Stimulated activated naive B cell treated with anti-CD40 and anti-IgM and Interleukin-4, amounts not matched to agents 10 μg/mL and 1 μg/mL and 100 μg/mL, for 72 hours (primary cell): ENCODE measurements at regions not wholly inside any gene's neighbourhood (a gene's known extent, or its start where the extent isn't known, plus 50 kb on each side); places are given as distances from the start of the nearest gene placed in this dataset.

Experiments used
- ATAC-seq, 2 donors: fragments of 150-1000 bp; cut with Tn5 transposase; replicated peaks; 2 replicates each; pipeline ENCODE4 v1.10.0; 2021; ENCODE audit warnings: moderate library complexity in 1 of 2
- DNase-seq: peaks from one replicate; pipeline ENCODE4 v3.0.0; 2021
- H3K27ac Mint-ChIP-seq: one replicate; pipeline ENCODE4 v1.8.0; 2022; ENCODE audit warnings: mild to moderate bottlenecking, mixed read lengths
- H3K27me3 Mint-ChIP-seq, 2 donors: one replicate each; pipeline ENCODE4 v1.8.0; 2022; ENCODE audit warnings: mixed read lengths in 2 of 2
- H3K36me3 Mint-ChIP-seq, 2 donors: one replicate each; pipeline ENCODE4 v1.8.0; 2022; ENCODE audit warnings: mixed read lengths in 2 of 2, mild to moderate bottlenecking in 1 of 2
- H3K4me1 Mint-ChIP-seq, 2 donors: one replicate each; pipeline ENCODE4 v1.8.0; 2022; ENCODE audit warnings: mixed read lengths in 2 of 2, mild to moderate bottlenecking in 1 of 2
- H3K4me3 Mint-ChIP-seq, 2 donors: one replicate each; pipeline ENCODE4 v1.8.0; 2022; ENCODE audit warnings: mild to moderate bottlenecking in 2 of 2, mixed read lengths in 2 of 2, moderate library complexity in 1 of 2
- H3K9me3 Mint-ChIP-seq, 2 donors: one replicate each; pipeline ENCODE4 v1.8.0; 2022; ENCODE audit warnings: mixed read lengths in 2 of 2, mild to moderate bottlenecking in 1 of 2

DNA sequence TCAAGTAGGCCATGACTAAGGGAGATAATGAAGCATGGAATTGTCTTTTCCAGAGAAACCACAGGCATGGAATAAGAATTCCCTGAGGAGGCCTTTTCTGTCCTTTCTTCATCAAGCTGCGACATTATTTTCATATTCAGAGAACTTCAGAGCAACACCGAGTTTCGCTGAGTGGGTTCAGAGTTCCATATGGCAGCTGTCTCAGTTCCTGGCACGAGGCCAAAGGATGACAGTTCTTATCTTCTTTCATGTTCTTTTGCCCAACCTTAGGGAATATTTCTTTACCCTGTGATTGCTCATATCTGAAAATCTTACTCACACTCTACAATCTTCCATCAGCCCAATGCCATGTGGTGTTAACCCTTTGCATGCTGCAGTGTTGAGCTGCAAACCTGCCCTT lies 135.3 kb upstream of the BMP2 start:
- Mint-ChIP-seq H3K27me3 (no peaks in the 10 kb centered on the region), H3K4me3 (no peak overlapping the region), H3K4me1 (no peaks in the 10 kb centered on the region), H3K36me3 (no peaks in the 10 kb centered on the region), H3K9me3 (peaks cover 0 to 2% of the 10 kb centered on the region in 2 donors), H3K27ac (no peak overlapping the region)
- ATAC-seq (no peak), DNase-seq (no peak)

DNA sequence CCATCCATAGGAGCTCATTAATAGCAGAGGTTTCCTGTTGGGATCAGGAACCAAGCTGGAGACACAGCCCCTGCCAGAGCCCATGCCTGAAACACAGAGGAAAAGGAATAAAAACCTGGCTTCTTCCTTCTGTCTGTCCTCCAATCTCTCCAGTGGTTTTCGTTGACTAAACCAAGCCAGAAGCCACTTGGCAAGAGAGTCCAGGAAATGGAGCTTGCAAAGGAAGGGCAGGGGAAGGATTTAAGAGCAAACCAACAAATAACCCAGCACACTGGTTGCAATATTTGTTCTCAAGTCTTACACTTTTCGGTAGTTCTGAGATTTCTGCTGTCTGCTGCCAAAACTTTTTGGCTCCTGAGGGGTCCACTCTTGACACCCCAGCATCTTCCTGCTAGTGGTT lies 137.0 kb upstream of the BMP2 start:
- ATAC-seq (no peak), DNase-seq (no peak)
- no peak overlapping the region for H3K4me3 Mint-ChIP-seq
- H3K36me3 Mint-ChIP-seq, result no peaks in the 10 kb centered on the region
- H3K4me1 Mint-ChIP-seq, result no peaks in the 10 kb centered on the region
- peaks cover 0 to 2% of the 10 kb centered on the region in 2 donors for H3K9me3 Mint-ChIP-seq
- H3K27me3 Mint-ChIP-seq, result no peaks in the 10 kb centered on the region
- H3K27ac Mint-ChIP-seq, result no peak overlapping the region

DNA sequence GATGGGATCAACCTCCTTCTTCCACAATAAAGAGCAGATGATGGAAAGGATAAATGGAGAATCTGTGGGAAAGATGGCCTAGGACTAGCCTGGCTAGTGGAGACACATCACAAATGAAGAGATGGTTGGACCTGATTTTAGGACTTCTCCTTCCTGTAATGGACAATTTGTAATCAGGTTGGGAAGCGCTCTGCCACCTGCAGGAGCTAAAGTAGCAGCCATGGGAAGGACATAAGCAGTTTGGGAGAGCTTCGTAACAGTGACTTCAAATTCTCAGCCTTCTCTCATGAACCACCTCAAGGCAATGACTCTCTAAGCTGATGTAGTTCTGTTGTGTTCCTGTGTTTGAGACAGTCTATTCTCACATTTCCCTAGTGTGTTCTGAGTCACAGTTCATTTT lies 137.9 kb upstream of the BMP2 start:
- ATAC-seq (no peak), DNase-seq (no peak)
- Mint-ChIP-seq H3K4me3 (no peak overlapping the region), H3K9me3 (peaks cover 0 to 2% of the 10 kb centered on the region in 2 donors), H3K4me1 (no peaks in the 10 kb centered on the region), H3K27ac (no peak overlapping the region), H3K36me3 (no peaks in the 10 kb centered on the region), H3K27me3 (no peaks in the 10 kb centered on the region)

DNA sequence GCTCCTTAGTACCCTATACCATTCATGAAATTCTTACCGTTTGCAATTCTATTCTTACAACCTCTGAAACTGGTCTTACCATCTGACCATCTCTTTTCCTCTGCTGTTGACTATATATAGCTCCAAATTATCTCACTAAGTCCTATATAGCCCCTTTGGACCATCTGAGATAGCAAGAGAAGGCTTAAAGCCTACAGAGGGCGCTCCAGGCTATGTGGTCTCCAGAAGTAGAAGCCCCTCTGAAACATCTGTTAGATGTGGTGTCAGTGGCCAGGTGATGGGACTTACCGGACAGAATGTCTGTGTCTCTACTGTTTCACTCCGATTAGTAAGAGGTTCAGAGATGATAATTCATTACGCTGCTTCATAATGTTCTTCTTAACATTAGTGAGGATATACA lies 140.7 kb upstream of the BMP2 start:
- no peak for DNase-seq
- peaks cover 0 to 4% of the 10 kb centered on the region in 2 donors for H3K4me1 Mint-ChIP-seq
- no peak overlapping the region for H3K4me3 Mint-ChIP-seq
- no peaks in the 10 kb centered on the region for H3K27me3 Mint-ChIP-seq
- no peaks in the 10 kb centered on the region for H3K36me3 Mint-ChIP-seq
- H3K9me3 Mint-ChIP-seq, result peaks cover 0 to 2% of the 10 kb centered on the region in 2 donors
- no peak overlapping the region for H3K27ac Mint-ChIP-seq
- no peak for ATAC-seq

DNA sequence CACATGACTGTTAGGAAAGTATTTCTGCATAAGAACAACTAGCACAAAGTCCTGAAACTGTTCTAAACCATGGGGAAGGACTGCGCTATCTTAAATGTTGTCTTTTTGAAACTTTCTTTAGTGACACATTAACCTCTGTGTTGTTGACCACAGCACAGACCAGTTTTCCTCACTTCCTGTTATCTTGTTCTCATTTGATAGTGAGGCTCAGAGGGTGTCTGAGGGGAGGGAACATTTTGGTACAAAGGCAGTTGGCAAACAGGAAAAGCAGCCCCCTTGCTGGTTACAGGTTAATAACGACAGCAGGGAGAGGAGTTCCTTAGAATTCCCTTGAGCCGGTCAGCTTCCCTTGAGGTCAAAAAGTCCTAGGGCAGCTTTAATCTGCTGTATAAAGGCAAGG lies 143.5 kb upstream of the BMP2 start:
- Mint-ChIP-seq H3K36me3 (no peaks in the 10 kb centered on the region), H3K4me3 (no peak overlapping the region), H3K27ac (peak overlapping the region; percentile 51), H3K9me3 (no peaks in the 10 kb centered on the region), H3K27me3 (no peaks in the 10 kb centered on the region), H3K4me1 (peaks cover 0 to 4% of the 10 kb centered on the region in 2 donors)
- ATAC-seq (peak; percentile 94 to 97), DNase-seq (no peak)

DNA sequence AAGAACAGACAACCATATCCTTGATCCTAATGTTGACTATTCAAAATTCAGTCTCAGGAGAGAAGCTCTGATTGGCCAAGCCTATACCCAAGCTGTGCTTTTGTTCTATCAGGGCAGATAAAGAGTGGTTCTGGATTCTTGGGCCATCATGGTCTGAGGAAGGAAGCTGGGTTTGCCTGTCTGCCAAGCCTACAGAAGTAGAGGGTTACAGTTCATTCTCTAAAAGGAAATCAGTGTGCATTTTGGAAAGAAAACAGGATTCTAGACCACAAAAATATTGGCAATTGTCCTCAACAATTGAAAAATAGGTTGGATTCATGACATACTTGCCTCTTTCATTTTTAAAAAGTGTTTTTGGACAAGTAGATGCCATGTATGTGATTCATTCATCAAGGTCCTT lies 145.4 kb upstream of the BMP2 start:
- ATAC-seq (no peak), DNase-seq (no peak)
- Mint-ChIP-seq H3K27me3 (no peaks in the 10 kb centered on the region), H3K36me3 (no peaks in the 10 kb centered on the region), H3K9me3 (no peaks in the 10 kb centered on the region), H3K4me3 (no peak overlapping the region), H3K27ac (no peak overlapping the region), H3K4me1 (peaks cover 0 to 4% of the 10 kb centered on the region in 2 donors)

DNA sequence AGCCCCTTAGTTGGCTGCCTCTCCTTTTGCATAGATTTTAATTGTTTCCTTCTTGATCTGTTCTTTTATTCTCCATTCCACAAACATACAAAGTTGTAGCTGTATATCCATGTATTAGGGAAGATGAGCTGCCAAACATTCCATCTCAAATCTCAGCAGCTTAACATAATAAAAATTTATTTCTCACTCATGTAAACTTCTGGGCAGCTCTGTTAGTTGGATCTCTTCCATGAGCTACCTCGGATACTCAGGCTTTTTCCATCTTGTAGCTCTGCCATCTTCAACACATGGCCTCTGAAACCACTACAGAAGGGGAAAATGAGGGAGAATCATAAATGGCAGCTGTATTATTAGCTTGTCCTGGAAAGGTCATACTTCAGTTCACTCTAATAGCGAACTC lies 149.4 kb upstream of the BMP2 start:
- Mint-ChIP-seq H3K4me3 (no peak overlapping the region), H3K27ac (no peak overlapping the region), H3K4me1 (no peaks in the 10 kb centered on the region), H3K27me3 (no peaks in the 10 kb centered on the region), H3K36me3 (no peaks in the 10 kb centered on the region), H3K9me3 (no peaks in the 10 kb centered on the region)
- ATAC-seq (no peak), DNase-seq (no peak)

DNA sequence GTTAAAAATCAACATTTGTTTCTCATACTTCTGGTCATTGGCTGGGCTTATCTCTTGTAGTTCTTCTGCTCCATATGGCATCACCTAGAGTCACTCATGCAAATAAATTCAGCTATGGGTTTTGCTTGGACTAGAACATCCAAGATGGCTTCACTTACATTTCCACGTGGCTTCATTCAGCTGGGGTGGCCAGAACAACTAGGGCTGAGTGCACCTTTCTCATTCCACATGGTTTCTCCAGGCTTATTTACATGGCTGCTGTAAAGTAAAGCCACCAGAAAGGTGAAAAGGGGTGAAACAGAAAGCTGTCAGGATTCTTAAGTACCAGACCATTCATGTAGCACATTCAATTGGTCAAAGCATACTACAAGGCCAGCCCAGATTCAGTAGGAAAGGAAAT lies 151.1 kb upstream of the BMP2 start:
- H3K4me1 Mint-ChIP-seq, result no peaks in the 10 kb centered on the region
- H3K27me3 Mint-ChIP-seq, result no peaks in the 10 kb centered on the region
- H3K27ac Mint-ChIP-seq, result no peak overlapping the region
- no peaks in the 10 kb centered on the region for H3K36me3 Mint-ChIP-seq
- H3K9me3 Mint-ChIP-seq, result peaks cover 2 to 4% of the 10 kb centered on the region in 2 donors
- DNase-seq (no peak), ATAC-seq (no peak)
- no peak overlapping the region for H3K4me3 Mint-ChIP-seq

DNA sequence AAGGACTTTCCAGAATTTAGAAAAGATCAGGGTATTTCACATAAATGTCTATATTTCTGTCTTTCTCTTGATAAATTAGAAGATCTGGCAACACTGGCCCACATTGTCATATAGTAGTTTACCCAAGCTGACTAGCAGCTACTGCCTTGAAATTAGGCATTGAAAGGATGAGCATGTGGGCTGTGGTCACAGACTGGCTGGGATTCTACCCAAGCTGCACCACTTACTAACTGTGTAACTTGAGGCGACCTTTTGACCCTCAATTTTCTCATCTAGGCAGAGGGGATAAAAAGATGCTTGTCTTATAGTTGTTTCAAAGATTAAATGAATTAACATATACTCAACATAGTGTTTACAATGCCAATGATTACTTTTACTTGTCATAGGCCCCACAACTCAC lies 152.7 kb upstream of the BMP2 start:
- peaks cover 2 to 4% of the 10 kb centered on the region in 2 donors for H3K9me3 Mint-ChIP-seq
- no peaks in the 10 kb centered on the region for H3K36me3 Mint-ChIP-seq
- no peak overlapping the region for H3K4me3 Mint-ChIP-seq
- ATAC-seq (no peak), DNase-seq (no peak)
- no peaks in the 10 kb centered on the region for H3K4me1 Mint-ChIP-seq
- no peak overlapping the region for H3K27ac Mint-ChIP-seq
- no peaks in the 10 kb centered on the region for H3K27me3 Mint-ChIP-seq

DNA sequence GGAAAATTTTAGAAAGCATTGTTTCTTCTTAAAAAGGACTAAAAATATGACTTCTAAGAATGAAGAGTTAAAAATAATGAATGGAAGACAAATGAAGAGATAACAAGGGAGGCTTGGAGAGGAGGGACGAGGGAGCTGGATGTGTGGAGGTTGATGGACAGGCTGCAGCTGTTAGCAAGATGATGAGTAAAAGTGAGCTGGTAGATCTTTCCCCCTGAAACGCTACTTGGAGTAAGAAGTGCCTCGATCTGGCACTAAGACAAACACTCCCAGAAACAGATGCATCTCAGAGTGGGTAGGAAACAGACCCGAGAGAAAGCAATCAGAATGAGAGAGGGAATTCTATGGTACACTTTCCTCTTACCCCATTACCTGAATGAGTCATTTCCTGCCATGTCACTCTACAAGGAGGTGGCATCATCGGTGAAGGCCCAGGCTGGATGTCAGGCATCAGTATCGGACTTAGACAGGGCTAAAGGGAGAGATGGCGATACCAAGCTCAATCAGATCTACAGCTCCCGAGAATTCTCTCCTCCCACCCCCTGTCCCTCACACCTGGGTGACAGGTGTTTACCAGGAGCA lies 154.1 kb upstream of the BMP2 start:
- no peak overlapping the region for H3K27ac Mint-ChIP-seq
- no peak for ATAC-seq
- no peaks in the 10 kb centered on the region for H3K4me1 Mint-ChIP-seq
- DNase-seq, result no peak
- no peak overlapping the region for H3K4me3 Mint-ChIP-seq
- H3K36me3 Mint-ChIP-seq, result no peaks in the 10 kb centered on the region
- peaks cover 2 to 4% of the 10 kb centered on the region in 2 donors for H3K9me3 Mint-ChIP-seq
- H3K27me3 Mint-ChIP-seq, result no peaks in the 10 kb centered on the region

DNA sequence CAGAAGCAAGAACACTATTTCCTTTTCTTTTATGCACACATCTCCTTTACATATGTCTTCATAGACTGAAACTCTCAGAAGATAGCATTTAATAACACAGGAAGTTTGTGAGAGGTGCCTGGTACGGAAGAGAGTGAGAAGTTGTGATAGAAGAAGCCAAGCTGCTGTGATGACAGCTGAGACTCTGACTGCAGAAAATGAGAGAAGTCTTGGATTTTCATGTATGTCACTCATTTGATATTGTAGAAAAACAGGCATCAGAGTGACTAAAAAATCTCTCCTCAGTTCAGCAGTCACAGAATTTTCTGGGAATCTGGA lies 154.9 kb upstream of the BMP2 start:
- no peak overlapping the region for H3K27ac Mint-ChIP-seq
- no peaks in the 10 kb centered on the region for H3K4me1 Mint-ChIP-seq
- H3K36me3 Mint-ChIP-seq, result no peaks in the 10 kb centered on the region
- DNase-seq (no peak), ATAC-seq (no peak)
- H3K27me3 Mint-ChIP-seq, result no peaks in the 10 kb centered on the region
- H3K9me3 Mint-ChIP-seq, result peaks cover 2 to 4% of the 10 kb centered on the region in 2 donors
- no peak overlapping the region for H3K4me3 Mint-ChIP-seq

DNA sequence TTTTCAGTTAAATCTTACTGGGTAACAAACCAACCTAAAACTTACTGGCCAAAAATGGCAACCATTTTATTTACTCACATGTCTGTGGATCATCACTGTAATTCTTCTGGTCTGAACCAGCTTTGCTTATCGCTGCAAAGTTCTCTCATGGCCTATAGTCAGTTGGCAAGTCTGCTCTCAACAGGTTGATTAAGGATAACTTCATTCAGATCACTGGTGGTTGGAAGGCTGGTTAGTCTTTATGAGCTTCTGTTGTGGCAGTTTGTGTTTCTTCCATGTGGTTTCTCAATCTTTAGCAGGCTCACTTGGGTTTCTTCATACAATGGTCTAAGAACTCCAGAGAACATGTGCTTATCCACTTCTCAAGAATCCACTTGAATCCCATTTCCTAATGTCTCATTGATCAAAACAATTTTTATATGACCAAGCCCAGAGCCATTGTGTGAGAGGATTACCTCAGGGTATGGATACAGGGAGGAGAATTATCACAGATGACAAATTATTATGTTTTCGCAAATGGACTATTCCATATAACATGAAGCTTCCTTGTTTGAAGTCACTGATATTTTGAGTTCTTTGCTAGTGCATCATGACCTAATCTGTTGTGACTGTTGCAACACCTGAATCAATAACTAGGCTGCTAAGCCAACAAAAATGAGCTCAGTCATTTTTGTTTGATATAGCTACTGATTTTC lies 155.4 kb upstream of the BMP2 start:
- no peak for ATAC-seq
- DNase-seq, result no peak
- Mint-ChIP-seq H3K27ac (no peak overlapping the region), H3K9me3 (peaks cover 2 to 4% of the 10 kb centered on the region in 2 donors), H3K36me3 (no peaks in the 10 kb centered on the region), H3K4me1 (no peaks in the 10 kb centered on the region), H3K27me3 (no peaks in the 10 kb centered on the region), H3K4me3 (no peak overlapping the region)

DNA sequence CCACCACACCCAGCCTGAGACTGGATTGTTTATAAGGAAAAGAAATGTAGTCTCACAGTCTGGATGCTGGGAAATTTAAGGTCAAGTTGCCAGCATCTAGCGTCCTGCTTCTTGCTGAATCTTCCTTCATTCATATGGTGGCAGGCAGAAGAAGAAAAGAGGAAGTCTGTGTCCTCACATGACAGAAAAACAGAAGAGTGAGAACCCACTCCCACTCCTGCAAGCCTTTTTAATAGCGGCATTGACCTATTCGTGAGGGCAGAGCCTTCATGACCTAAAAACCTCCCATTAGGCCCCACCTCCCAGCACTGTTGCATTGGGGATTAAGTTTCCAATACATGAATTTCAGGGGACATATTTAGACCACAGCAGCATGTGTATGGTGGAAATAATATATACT lies 160.8 kb upstream of the BMP2 start:
- no peak overlapping the region for H3K27ac Mint-ChIP-seq
- peaks cover 0 to under 1% of the 10 kb centered on the region in 2 donors for H3K9me3 Mint-ChIP-seq
- no peak for DNase-seq
- ATAC-seq, result peak in 1 of 2 donors; percentile 51
- H3K36me3 Mint-ChIP-seq, result no peaks in the 10 kb centered on the region
- no peak overlapping the region for H3K4me3 Mint-ChIP-seq
- no peaks in the 10 kb centered on the region for H3K27me3 Mint-ChIP-seq
- H3K4me1 Mint-ChIP-seq, result no peaks in the 10 kb centered on the region

DNA sequence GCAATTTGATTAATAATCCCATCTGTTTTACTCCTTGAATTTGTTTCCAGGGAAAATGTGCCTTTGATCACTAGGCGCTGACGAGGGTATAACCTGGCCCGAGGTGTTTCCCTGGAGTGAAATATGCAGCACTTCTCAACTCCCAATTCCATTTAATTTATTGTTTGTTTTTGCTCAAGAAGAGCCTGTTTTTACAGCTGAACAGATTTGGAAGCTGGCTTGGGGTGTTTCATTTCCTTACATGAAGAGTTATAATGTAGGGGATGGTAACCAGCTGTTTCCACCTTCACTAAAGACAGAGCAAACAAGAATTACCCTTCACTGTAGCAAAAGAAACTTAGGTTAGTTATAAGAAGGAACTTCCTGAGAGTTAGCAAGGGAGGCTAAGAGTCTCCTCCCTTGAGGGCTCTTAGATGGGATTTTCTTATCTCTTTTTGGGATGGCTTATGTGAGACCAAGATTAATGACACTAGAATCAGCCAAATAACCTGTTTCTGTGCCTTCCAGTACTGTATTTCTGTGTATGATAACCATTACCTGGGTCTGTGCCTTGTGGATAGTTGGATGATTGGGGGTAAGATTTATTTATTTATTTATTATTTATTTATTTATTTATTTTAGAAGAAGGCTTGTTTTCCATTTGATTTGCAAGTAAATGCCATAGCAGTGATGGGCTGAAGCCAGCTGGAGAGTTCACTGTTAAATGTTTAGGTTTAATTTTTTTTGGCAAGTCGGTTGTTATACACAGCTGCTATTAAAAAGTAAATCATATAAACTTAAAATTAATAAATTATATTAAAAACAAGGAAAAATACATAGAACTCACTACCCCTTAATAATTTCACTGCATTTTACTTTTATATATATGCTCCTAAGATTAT lies 162.2 kb upstream of the BMP2 start:
- Mint-ChIP-seq H3K4me3 (no peak overlapping the region), H3K36me3 (no peaks in the 10 kb centered on the region), H3K9me3 (no peaks in the 10 kb centered on the region), H3K4me1 (no peaks in the 10 kb centered on the region), H3K27me3 (no peaks in the 10 kb centered on the region), H3K27ac (no peak overlapping the region)
- DNase-seq (no peak), ATAC-seq (no peak)

DNA sequence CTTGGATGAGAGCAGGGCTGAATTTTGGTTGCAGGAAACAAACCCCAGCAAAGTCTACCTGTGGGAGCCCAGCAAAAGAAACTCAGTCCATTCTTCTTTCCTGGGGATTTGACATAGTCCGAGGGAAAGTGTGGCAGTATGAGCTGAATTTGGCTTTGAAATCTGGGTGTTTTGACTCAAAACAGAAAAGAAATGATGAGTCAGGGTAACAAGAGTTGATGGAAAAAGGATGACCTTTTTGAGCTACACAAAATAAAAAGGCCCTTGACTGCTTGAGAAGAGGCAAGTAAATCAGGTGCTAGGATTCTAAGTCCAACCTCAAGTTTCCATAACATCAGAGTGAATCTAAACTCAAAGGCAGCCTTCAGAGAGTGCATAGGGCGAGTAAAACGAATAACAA lies 163.3 kb upstream of the BMP2 start:
- Mint-ChIP-seq H3K36me3 (no peaks in the 10 kb centered on the region), H3K9me3 (no peaks in the 10 kb centered on the region), H3K27ac (no peak overlapping the region), H3K27me3 (no peaks in the 10 kb centered on the region), H3K4me3 (no peak overlapping the region), H3K4me1 (no peaks in the 10 kb centered on the region)
- DNase-seq (no peak), ATAC-seq (no peak)
